ENCODE measurements at regions not wholly inside any gene's neighbourhood (a gene's known extent, or its start where the extent isn't known, plus 50 kb on each side); places are given as distances from the start of the nearest gene placed in this dataset.
A peak's percentile ranks its signal among the peaks of the same experiment; 100 is the strongest.
"Not testable (repeated sequence)": the region's sequence is repeated elsewhere in the genome, so short reads cannot be mapped to it uniquely, and the experiment has no call there.

- H3K4me3 ChIP-seq; H3K4me1 ChIP-seq; H3K27me3 ChIP-seq; H3K27ac ChIP-seq; DNase-seq (ENCODE audit: low spot score in 2 of 2); H3K36me3 ChIP-seq; H3K9me3 ChIP-seq: not testable (repeated sequence)
- WGBS, result 27% methylated on average over 8 of the region's 8 CpGs
Measured at GRCh38 chr22:21150863-21151262, 105.1 kb downstream of the LRRC74B start.

- not testable (repeated sequence) for H3K36me3 ChIP-seq; H3K9me3 ChIP-seq; H3K27me3 ChIP-seq; H3K4me3 ChIP-seq; DNase-seq (ENCODE audit: low spot score in 2 of 2); H3K27ac ChIP-seq; H3K4me1 ChIP-seq
- no CpG with 5 or more reads among the region's 2 CpGs for WGBS
Measured at GRCh38 chr22:21187841-21188240, 142.1 kb downstream of the LRRC74B start.

GRCh38 chr22:21212054-21212453 is 166.3 kb downstream of the LRRC74B start:
- no CpG with 5 or more reads among the region's 6 CpGs for WGBS
- H3K27me3 ChIP-seq, H3K4me1 ChIP-seq, H3K36me3 ChIP-seq, H3K9me3 ChIP-seq, H3K27ac ChIP-seq, H3K4me3 ChIP-seq: not testable (repeated sequence)
- DNase-seq (ENCODE audit: low spot score in 2 of 2), result peak in 1 of 2 donors; percentile 15

GRCh38 chr22:21215973-21216731 is 167.4 kb upstream of the RIMBP3B start:
- not testable (repeated sequence) for H3K4me3 ChIP-seq, H3K4me1 ChIP-seq, H3K27me3 ChIP-seq, H3K36me3 ChIP-seq, H3K9me3 ChIP-seq, H3K27ac ChIP-seq
- no CpG with 5 or more reads among the region's 24 CpGs for WGBS
- peak in 1 of 2 donors; percentile 59 for DNase-seq (ENCODE audit: low spot score in 2 of 2)

- H3K27ac ChIP-seq; H3K4me1 ChIP-seq; H3K36me3 ChIP-seq; DNase-seq (ENCODE audit: low spot score in 2 of 2); H3K4me3 ChIP-seq; H3K9me3 ChIP-seq; H3K27me3 ChIP-seq: not testable (repeated sequence)
- whole genome bisulfite sequencing, result 100% methylated on average over 1 of the region's 7 CpGs
Measured at GRCh38 chr22:21224900-21225299, 158.7 kb upstream of the RIMBP3B start.

- H3K9me3 ChIP-seq, H3K36me3 ChIP-seq, H3K27me3 ChIP-seq, H3K4me3 ChIP-seq, H3K27ac ChIP-seq, H3K4me1 ChIP-seq: not testable (repeated sequence)
- 83% methylated on average over 6 of the region's 16 CpGs for WGBS
- DNase-seq (ENCODE audit: low spot score in 2 of 2), result peak; percentile 43 to 74
Measured at GRCh38 chr22:21226901-21227693, 156.5 kb upstream of the RIMBP3B start.

- H3K4me1 ChIP-seq; H3K9me3 ChIP-seq; DNase-seq (ENCODE audit: low spot score in 2 of 2); H3K36me3 ChIP-seq; H3K27me3 ChIP-seq; H3K4me3 ChIP-seq; H3K27ac ChIP-seq: not testable (repeated sequence)
- WGBS, result no CpG with 5 or more reads among the region's 3 CpGs
Measured at GRCh38 chr22:21251435-21251834, 132.1 kb upstream of the RIMBP3B start.

GRCh38 chr22:21282646-21283045 is 100.9 kb upstream of the RIMBP3B start:
- H3K4me3 ChIP-seq, H3K27me3 ChIP-seq, H3K4me1 ChIP-seq, H3K9me3 ChIP-seq, H3K36me3 ChIP-seq, H3K27ac ChIP-seq: not testable (repeated sequence)
- peak; percentile 29 to 75 for DNase-seq (ENCODE audit: low spot score in 2 of 2)
- WGBS, result 93% methylated on average over 4 of the region's 10 CpGs

GRCh38 chr22:21293702-21294101 is 89.8 kb upstream of the RIMBP3B start:
- no CpG with 5 or more reads among the region's 6 CpGs for WGBS

GRCh38 chr22:21327629-21328028 is 55.9 kb upstream of the RIMBP3B start:
- not testable (repeated sequence) for H3K4me1 ChIP-seq; H3K27ac ChIP-seq; H3K9me3 ChIP-seq; H3K4me3 ChIP-seq; H3K27me3 ChIP-seq; H3K36me3 ChIP-seq; DNase-seq (ENCODE audit: low spot score in 2 of 2)
- 99% methylated on average over 7 of the region's 7 CpGs for WGBS

More at GRCh38 chr22:21293702-21294101, 89.8 kb upstream of the RIMBP3B start:
- not testable (repeated sequence) for H3K36me3 ChIP-seq, H3K27ac ChIP-seq, H3K27me3 ChIP-seq, H3K9me3 ChIP-seq, H3K4me1 ChIP-seq, H3K4me3 ChIP-seq
- DNase-seq (ENCODE audit: low spot score in 2 of 2), result peak in 1 of 2 donors; percentile 59

All from suprapubic skin (tissue), 4 donors.